Stimulated activated CD8-positive, alpha-beta memory T cell treated with anti-CD3 and anti-CD28 coated beads, Interleukin-4, amount 100 ng/mL, for 1 hour (primary cell): ENCODE measurements at regions not wholly inside any gene's neighbourhood (a gene's known extent, or its start where the extent isn't known, plus 50 kb on each side); places are given as distances from the start of the nearest gene placed in this dataset.
"Not testable (repeated sequence)": the region's sequence is repeated elsewhere in the genome, so short reads cannot be mapped to it uniquely, and the experiment has no call there.

Source experiments
- DNase-seq, 2 donors: peaks; one replicate each; pipeline ENCODE4 v3.0.0-alpha.2; 2020; ENCODE audit warnings: low read depth in 2 of 2, low spot score in 1 of 2

GRCh38 chr7:68760556-68760955 lies 837.7 kb upstream of the AUTS2 start:
- DNase-seq: no peak

DNA sequence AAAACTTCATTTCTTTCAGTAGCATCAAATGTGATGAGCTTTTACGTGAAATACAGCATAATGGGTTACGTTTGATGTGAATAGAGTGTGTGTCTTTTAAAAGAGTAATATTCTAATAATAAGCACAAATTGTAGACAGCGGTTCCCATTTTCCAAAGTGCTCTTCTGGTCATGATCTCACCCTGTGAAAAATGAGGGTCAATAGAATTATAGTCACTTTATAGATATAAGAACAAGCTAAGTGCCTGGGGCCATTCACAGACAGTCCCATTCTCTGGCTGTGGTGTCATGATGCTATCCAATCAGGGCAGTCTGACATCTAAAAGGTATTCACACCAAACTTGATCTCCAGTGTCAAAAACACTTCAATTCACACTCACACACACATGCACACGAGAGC lies 830.8 kb upstream of the AUTS2 start:
- no peak for DNase-seq

DNA sequence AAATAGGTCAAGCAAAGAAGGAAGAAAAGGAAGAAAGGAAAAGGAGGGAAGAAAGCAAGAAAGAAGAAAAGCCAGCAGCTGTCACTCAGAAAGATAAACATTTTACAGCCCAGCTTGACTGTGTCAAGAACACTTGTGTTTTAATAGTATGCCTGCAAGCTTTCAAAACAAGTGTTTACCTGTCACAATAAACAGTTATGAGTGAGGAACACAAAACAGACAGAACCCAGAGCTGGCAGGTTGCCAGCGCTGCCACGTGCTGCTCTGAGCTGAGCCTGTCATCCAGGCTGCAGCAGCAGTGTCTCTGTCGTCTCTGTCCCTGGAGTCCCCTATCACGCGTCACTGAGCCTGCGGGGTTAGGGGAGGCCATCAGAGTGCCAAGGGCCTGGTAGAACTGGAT lies 827.6 kb upstream of the AUTS2 start:
- DNase-seq: no peak

DNA sequence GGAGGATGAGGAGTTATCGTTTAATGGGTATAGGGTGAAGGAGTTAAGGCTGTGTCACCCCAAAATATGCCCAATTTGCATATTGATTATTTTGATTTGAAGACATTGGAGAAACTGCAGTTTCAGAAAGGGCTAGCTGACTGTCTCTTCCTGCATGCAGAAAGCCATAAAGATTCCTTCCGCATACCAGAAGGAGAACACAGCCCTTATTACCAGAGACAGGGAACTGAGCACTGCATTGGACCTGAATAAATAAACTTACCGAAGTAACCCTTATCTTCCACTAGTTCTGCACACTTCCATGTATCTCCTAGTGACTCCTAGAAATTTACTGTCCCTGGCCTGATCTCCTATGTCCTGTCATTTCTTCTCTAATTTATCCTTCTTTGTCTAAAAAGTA lies 821.9 kb upstream of the AUTS2 start:
- DNase-seq: no peak

DNA sequence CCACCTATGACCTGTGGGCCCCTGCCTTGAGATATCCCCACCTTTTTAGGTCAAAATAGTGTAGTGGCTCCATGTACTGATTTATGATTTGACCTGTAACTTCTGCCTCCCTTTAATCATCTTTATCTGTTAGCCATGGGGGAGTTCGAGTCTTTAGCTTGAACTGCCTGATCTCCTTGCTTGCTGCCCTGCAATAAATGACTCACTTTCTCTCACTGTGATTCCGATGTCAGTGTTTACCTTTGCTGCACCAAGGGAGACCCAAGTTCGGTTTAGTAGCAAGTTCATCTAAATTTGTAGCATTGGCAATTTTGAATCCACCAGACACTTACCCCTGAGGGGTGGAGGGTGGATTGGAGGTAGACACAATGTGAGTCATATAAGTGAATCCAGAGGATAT lies 814.6 kb upstream of the AUTS2 start:
- DNase-seq: no peak

DNA sequence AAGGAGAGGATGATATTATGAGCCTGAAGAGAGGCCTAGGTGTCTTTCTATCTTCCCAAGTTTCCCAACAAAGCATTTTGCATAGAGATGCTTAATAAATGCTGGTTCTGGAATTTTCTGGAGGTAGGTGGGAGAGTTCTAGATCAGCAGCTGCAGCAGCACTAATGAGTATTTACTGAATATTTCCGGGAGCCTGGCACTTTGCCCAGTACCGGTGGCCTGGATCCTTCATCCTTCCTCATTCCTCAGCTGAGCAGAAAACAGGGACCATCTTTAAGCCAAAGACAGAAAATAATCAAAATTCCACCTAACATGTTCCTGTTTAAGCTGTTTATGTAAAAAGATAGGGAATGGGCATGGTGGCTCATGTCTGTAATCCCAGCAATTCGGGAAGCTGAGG lies 813.2 kb upstream of the AUTS2 start:
- DNase-seq: no peak

- no peak for DNase-seq
These were observed 810.7 kb upstream of the AUTS2 start for GRCh38 chr7:68787566-68787965.

DNA sequence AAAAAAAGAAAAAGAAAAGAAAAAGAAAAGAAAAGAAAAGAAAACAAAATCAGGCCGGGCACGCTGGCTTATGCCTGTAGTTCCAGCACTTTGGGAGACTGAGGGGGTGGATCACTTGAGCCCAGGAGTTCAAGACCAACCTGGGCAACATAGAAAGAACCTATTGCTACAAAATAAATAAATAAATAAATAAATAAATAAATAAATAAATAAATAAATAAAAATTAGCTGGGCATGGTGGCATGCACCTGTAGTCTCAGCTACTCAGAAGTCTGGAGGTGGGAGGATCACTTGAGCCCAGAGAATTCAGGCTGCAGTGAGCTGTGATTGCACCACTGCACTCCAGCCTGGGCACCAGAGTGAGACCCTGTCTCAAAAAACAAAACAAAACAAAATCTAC lies 809.7 kb upstream of the AUTS2 start:
- not testable (repeated sequence) for DNase-seq

GRCh38 chr7:68789597-68789996 lies 808.7 kb upstream of the AUTS2 start:
- no peak for DNase-seq

DNA sequence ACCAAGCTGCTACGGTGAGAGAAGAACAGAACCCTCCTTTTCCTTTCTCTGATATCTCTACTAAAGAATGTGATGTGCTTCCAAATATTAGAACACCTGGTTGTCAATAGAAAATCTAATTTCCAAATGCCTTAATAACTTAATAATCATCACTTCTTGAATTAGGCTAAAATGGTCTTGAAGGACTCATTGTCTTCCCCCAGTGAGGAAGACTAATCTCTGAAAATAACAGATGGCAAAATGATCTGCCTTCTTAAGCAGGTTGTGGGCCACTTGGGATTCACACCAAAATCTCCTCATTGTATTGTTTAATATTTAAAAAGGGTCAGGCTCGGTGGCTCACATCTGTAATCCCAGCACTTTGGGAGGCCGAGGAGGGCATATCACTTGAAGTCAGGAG lies 805.9 kb upstream of the AUTS2 start:
- no peak for DNase-seq

- no peak for DNase-seq
These were observed 804.8 kb upstream of the AUTS2 start for GRCh38 chr7:68793513-68793912.

GRCh38 chr7:68800316-68800715 lies 798.0 kb upstream of the AUTS2 start:
- no peak for DNase-seq

DNA sequence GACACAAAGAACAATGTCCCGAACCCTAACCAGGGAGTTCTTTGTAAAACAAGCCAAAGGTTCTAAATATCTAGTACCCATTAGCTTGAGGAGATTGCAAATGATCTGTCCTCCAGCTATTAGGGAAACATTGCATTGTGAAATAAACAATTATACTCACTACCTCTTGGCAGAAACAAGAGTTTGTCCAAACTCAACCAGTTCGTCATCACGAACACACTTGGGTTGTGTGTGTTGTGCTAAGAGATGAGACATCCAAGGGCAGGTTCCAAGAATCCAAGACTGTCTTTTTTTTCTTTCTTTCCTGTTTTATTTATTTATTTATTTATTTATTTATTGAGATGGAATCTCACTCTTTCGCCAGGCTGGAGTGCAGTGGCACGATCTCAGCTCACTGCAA lies 793.1 kb upstream of the AUTS2 start:
- DNase-seq: no peak

DNA sequence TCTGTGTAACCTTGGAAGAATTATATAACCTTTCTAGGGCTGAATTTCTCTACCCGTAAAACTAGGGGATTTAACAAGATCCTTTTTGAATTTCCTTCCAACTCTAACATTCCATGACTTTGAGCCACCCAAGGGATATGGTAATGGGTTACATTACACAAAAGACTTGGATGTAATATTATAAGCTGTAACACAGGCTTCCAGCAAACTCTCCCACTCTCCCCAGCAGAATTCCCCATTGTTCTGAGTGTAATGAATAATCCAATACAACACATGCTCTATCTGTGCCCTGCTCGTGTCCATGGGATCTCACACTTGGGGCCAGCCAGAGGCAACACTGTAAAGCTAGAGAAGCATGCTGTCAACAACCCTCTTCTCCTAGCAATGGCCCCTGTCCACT lies 790.6 kb upstream of the AUTS2 start:
- DNase-seq: no peak

- no peak for DNase-seq
These were observed 784.7 kb upstream of the AUTS2 start for GRCh38 chr7:68813551-68814080.

GRCh38 chr7:68816491-68816890 lies 781.8 kb upstream of the AUTS2 start:
- DNase-seq: no peak

DNA sequence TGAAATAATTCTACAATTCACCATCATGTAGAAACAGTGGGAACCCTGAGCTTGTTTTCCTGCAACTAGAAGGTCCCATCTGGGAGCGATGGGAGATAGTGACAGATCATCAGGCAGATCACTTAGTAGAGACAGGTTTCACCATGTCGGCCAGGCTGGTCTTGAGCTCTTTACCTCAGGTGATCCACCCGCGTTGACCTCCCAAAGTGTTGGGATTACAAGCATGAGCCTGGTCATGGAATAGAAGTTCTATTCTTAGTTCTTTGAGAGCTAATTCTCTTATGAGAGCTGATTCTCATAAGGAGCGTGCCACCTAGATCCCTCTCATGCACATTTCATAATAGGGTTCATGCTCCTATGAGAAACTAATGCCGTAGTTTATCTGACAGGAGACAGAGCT lies 778.0 kb upstream of the AUTS2 start:
- no peak for DNase-seq

- no peak for DNase-seq
These were observed 776.4 kb upstream of the AUTS2 start for GRCh38 chr7:68821846-68822245.

GRCh38 chr7:68823996-68824780 lies 774.1 kb upstream of the AUTS2 start:
- no peak for DNase-seq

DNA sequence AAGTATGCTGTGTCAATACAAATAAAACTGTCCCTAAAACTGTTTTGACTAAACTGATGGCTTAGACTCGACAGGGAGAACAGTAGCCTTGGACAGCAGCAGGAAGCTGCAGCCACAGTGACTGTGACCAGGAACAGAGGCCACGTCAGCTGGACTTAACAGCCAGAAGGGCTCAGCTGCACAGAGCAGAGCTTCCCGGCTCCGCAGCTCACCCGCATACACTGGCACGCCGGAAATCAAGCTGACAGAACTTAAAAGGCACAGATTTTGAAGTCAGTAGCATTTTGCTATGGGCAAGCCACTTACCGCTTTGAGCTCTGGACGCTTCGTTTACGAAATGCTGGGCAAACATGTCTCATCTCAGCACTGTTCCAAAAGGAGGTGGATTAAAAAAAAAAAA lies 769.7 kb upstream of the AUTS2 start:
- DNase-seq: no peak

GRCh38 chr7:68833422-68833821 lies 764.9 kb upstream of the AUTS2 start:
- no peak for DNase-seq

DNA sequence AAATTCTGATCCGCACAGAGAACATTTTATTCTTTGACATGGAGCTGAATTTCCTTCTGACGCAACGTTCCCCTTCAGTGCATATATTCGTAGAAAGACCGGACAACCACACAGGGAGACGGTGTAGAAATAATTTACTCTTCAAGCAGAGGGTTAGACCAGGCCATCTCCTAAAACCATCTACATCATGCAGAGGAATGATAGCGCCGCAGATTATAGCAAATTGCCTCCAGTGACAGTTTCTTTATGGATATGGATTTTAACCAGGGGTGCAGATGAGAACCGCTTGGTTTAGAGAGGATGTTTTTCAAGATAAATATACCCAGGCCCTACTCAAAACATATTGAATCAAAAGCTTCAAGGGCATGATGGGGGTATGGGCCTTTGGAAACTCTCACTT lies 759.3 kb upstream of the AUTS2 start:
- no peak for DNase-seq

- no peak for DNase-seq
These were observed 757.3 kb upstream of the AUTS2 start for GRCh38 chr7:68840991-68841390.
